GM12873 (cell line): ENCODE measurements at regions not wholly inside any gene's neighbourhood (a gene's known extent, or its start where the extent isn't known, plus 50 kb on each side); places are given as distances from the start of the nearest gene placed in this dataset.

Source experiments
- TF ChIP-seq, protein P1 (sequence below): IDR thresholded peaks from 2 replicates; pipeline ENCODE4 v1.5.1; 2012; ENCODE audit warnings: low read depth, mild to moderate bottlenecking, moderate library complexity, low read length, control low read depth; ENCODE audit not compliant: insufficient read depth; ENCODE audit errors: missing control alignments

DNA sequence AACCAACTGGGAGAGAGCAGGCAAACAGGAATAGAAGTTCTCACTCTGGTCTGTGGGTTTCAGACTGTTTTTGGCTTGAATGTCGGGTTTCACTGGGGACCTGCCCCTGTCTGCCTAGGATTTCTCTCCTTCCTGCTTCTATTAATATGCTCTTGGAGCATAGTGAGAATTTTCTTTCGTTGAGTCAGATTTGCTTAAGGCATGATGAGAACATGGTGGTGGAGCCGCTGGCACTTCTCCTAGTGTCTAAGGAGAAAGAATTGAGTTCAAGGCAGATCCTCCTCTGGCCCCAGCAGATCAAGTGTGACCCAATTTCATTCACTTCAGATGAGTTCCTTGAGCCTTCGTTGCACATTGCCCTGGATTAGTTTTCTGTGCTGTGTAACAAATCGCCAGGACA is 103.9 kb upstream of the HS6ST1 start:
- TF ChIP-seq, protein P1, sequence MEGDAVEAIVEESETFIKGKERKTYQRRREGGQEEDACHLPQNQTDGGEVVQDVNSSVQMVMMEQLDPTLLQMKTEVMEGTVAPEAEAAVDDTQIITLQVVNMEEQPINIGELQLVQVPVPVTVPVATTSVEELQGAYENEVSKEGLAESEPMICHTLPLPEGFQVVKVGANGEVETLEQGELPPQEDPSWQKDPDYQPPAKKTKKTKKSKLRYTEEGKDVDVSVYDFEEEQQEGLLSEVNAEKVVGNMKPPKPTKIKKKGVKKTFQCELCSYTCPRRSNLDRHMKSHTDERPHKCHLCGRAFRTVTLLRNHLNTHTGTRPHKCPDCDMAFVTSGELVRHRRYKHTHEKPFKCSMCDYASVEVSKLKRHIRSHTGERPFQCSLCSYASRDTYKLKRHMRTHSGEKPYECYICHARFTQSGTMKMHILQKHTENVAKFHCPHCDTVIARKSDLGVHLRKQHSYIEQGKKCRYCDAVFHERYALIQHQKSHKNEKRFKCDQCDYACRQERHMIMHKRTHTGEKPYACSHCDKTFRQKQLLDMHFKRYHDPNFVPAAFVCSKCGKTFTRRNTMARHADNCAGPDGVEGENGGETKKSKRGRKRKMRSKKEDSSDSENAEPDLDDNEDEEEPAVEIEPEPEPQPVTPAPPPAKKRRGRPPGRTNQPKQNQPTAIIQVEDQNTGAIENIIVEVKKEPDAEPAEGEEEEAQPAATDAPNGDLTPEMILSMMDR = no peak

DNA sequence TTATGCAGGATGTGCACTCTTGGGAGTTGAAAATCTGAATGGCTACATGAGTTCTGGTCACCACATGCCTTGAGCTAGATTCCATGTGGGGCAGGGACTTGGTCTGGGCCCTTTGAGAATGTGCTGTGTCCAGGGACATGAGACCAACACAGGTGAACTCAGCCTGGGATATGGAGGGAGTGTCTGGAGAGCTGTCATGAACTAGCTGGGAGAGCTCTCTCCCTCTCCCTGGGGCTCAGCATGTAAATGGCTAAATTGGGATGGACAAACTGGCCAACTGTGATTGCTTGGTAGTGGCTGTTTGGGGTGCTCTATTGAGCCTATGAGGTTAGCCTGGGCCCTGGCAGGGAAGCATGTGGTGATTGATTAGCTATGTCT is 105.1 kb upstream of the HS6ST1 start:
- TF ChIP-seq, protein P1 = no peak

DNA sequence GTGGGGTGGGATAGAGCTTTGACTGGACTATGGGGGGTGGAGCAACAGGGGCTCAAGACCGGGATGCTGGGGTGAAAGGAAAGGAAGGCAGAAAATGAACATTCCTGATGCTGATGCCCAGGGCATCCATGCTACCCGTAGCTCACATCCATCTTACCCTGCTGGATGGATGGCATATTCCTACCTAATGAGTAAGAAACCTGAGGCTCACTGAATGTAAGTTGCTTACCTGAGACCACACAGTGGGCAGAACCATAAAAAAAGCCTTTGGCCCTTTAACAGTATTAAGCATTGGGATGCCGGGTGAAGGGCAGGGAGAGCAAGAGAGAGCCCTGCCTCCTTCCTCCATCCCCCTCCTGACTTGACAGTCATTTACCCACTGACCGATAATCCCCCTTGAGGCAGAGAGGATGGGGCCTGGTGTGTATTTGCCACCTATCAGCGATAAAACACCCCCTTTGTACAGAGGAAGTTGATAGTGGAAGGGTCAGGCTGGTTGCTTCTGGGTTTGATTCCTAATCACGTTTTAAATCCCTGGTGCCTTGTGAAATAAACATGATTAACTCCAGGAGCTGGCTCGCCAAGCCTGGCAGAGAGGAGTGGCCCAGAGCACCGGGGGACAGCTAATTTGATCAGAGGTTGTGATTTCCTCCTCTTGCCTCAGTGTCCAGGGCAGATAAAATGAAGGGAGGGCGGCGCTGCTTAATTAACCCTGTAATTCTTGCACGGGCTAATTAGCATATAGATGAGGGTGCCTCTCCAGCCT is 105.9 kb upstream of the HS6ST1 start:
- TF ChIP-seq, protein P1 = no peak

DNA sequence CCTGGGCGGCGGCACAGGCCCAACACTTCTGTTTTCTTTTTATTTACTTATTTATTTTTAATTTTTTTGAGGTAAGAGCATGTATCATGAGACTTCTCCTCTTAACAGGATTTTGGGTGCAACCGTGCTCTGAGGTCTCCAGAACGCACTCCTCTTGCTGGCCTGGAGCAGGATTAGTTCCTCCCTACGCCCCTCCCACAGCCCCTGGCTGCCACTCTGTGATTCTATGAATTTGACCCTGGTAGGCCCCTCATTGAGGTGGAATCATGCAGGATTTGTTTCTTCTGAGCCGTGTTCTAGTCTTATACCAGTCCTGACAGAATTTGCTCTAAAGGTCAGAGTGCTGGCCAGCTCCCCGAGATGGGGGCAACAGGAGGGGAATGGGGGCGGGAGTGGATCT is 106.5 kb upstream of the HS6ST1 start:
- TF ChIP-seq, protein P1 = no peak

DNA sequence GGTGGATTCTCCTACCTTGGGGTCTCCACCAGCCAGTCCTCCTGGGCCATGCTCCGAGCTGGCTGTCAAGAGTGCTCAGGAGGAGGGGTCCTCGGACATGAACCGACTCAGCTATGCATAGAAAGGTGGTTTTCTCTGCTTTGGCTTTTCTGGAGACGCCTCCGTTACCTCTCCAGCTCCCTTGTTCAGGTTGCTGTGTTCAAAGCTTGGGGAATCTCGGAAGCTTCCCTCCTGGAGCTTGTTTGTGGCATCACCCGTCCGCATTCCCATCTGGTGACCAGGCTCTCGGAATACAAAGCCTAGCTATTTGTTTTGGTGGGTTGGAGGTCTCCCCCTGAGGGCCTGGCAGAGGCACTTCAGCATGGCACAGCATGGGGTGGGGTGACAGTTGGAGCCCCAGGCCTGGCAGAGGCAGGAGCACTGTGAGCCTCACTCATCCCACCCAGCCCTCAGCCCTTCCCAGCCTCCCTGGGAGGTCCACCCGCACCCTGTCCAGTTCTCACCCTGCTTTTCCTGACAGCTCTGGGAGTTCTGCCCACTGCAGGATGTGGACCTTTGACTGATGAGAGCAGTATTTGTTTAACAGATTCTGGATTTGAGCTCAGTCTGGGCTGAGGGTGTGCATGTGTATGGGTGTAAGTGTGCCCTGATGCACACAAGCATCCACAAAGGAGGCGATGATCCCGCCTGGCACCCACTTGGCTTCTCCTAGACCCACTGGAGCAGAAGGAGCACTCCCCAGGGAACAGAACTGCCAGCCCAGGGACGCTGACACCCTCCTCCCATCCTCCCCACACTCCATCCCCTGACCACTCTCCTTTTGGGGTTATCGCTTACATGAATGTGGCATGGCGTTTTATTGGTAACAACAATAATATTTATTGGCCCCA is 107.3 kb upstream of the HS6ST1 start:
- TF ChIP-seq, protein P1 = no peak

DNA sequence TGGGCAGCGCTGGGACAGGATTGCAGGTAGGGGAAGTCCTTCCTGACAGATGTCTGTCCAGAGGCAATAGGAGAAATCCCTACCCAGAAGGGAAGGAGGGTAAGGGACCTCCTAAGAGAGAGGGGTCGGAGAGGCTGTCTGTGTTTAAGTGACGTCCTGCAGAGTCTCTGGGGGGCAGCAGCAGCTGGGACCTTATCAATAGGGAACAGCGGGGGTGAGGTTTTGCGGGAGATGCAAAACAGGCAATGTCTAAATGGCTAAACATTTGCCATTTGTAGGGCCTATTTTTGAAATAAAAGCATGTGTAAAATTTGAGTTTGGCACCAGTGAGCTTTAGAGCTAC is 108.7 kb upstream of the HS6ST1 start:
- TF ChIP-seq, protein P1 = no peak

DNA sequence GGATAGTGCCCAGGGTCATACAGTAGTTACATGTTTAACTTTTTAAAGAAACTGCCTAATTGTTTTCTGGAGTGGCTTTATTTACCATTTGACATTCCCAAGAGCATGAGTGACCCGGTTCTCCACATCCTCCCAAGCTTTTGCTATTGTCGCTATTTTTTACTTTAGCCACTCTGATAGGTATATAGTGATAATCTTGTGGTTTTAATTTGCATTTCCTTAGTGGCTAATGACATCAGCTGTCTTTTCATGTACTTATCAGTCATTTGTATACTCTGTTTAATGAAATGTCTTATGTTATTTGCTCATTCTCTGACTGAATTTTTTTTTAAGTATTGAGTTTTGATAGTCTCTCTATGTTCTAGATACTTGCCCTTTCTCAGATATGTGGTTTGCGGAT is 109.7 kb upstream of the HS6ST1 start:
- TF ChIP-seq, protein P1 = no peak
